Gastroesophageal sphincter (tissue), 4 donors: ENCODE measurements at regions not wholly inside any gene's neighbourhood (a gene's known extent, or its start where the extent isn't known, plus 50 kb on each side); places are given as distances from the start of the nearest gene placed in this dataset.

ENCODE experiments used
- ATAC-seq: fragments of 150-250 bp; one replicate; pipeline ENCODE4 v1.9.1; 2016; ENCODE audit warnings: mild to moderate bottlenecking, moderate library complexity
- H3K27ac ChIP-seq, 4 donors: fragments of 200-600 bp; sonication (generic) in 3 of 4; 1 replicate in 3 of 4; 2 replicates in 1 of 4; pipeline ENCODE4 v1.5.1; 2016 to 2019
- H3K27me3 ChIP-seq: fragments of 200-600 bp; sonication (generic); one replicate; pipeline ENCODE4 v1.5.1; 2019
- H3K36me3 ChIP-seq, 2 donors: fragments of 200-600 bp; sonication (generic); one replicate each; pipeline ENCODE4 v1.5.1; 2019; ENCODE audit warnings: control low read depth in 1 of 2
- H3K4me1 ChIP-seq, 3 donors: fragments of 200-600 bp; sonication (generic); 1 replicate in 2 of 3; 2 replicates in 1 of 3; pipeline ENCODE4 v1.5.1; 2016 to 2019; ENCODE audit warnings: control low read depth in 2 of 3
- H3K4me3 ChIP-seq, 2 donors: fragments of 200-600 bp; sonication (generic); one replicate each; pipeline ENCODE4 v1.5.1; 2019; ENCODE audit warnings: mild to moderate bottlenecking in 1 of 2, moderate library complexity in 1 of 2
- H3K9me3 ChIP-seq, 3 donors: fragments of 200-600 bp; sonication (generic); one replicate each; pipeline ENCODE4 v1.5.1; 2017 to 2019; ENCODE audit warnings: control low read depth in 2 of 3
- EP300 ChIP-seq: sonication (generic); formaldehyde crosslinking; IDR thresholded peaks from one replicate; pipeline ENCODE4 v1.6.1; 2017; ENCODE audit warnings: antibody characterized with exemption, mild to moderate bottlenecking
- POLR2A ChIP-seq, 2 donors: fragments of 450-650 bp; IDR thresholded peaks; one replicate each; pipeline ENCODE4 v1.6.1; 2017; ENCODE audit warnings: antibody characterized with exemption in 2 of 2, mild to moderate bottlenecking in 2 of 2, moderate library complexity in 1 of 2
- POLR2AphosphoS5 ChIP-seq: sonication (generic); formaldehyde crosslinking; IDR thresholded peaks from one replicate; pipeline ENCODE4 v1.6.1; 2017; ENCODE audit warnings: antibody characterized with exemption
- WGBS, 2 donors: methylation state at CpG; one replicate each; pipeline ENCODE4 v1.1.5; 2018; ENCODE audit warnings: low coverage in 1 of 2; 5-methylcytosine and 5-hydroxymethylcytosine counted together
- TF ChIP-seq, protein P1 (sequence below), 4 experiments: fragments of 200-600 bp in 2 of 4; fragments of 450-650 bp in 2 of 4; sonication (generic) in 1 of 4; IDR thresholded peaks; one replicate each; pipeline ENCODE4 v1.5.1; 2017 to 2019; ENCODE audit warnings: antibody characterized with exemption in 4 of 4, mild to moderate bottlenecking in 2 of 4, moderate library complexity in 2 of 4

DNA sequence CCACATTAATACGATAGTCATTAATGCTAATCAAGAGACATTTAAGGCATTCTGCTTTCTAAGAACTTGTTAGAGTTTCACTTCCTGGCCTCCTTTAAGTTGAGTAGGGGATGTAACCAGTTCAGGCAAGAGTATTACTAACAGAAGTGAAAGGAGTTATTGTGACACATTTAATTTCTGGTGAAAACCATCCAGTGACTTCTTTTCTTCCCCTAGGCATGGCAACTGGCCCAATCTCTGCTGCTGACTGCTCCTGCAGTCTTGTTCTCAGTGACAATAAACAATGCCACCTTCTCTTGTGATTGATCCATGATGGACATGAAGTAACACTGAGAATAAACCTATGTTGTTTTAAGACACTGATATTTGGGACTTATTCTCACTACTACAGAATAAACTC lies 130.9 kb upstream of the DEFB112 start:
- no peak overlapping the region for H3K4me3 ChIP-seq
- TF ChIP-seq EP300 (no peak), POLR2A (IDR thresholded peaks at IDR 0.05) (no peak), POLR2AphosphoS5 (no peak)
- TF ChIP-seq, protein P1, sequence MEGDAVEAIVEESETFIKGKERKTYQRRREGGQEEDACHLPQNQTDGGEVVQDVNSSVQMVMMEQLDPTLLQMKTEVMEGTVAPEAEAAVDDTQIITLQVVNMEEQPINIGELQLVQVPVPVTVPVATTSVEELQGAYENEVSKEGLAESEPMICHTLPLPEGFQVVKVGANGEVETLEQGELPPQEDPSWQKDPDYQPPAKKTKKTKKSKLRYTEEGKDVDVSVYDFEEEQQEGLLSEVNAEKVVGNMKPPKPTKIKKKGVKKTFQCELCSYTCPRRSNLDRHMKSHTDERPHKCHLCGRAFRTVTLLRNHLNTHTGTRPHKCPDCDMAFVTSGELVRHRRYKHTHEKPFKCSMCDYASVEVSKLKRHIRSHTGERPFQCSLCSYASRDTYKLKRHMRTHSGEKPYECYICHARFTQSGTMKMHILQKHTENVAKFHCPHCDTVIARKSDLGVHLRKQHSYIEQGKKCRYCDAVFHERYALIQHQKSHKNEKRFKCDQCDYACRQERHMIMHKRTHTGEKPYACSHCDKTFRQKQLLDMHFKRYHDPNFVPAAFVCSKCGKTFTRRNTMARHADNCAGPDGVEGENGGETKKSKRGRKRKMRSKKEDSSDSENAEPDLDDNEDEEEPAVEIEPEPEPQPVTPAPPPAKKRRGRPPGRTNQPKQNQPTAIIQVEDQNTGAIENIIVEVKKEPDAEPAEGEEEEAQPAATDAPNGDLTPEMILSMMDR (IDR thresholded peaks at IDR 0.05), result no peak
- no peaks in the 10 kb centered on the region for H3K36me3 ChIP-seq
- H3K27ac ChIP-seq, result no peak overlapping the region
- ATAC-seq, result no peak
- whole genome bisulfite sequencing, 2 donors, result 78 to 91% methylated on average over 1 of the region's 1 CpG
- H3K27me3 ChIP-seq, result no peaks in the 10 kb centered on the region
- H3K9me3 ChIP-seq, result no peaks in the 10 kb centered on the region
- H3K4me1 ChIP-seq, result no peaks in the 10 kb centered on the region

GRCh38 chr6:50185006-50185405 lies 135.3 kb upstream of the DEFB112 start:
- WGBS, 2 donors, result 16 to 67% methylated on average over 3 of the region's 3 CpGs
- Histone ChIP-seq H3K36me3 (no peaks in the 10 kb centered on the region), H3K27me3 (no peaks in the 10 kb centered on the region), H3K27ac (no peak overlapping the region), H3K9me3 (no peaks in the 10 kb centered on the region), H3K4me3 (no peak overlapping the region), H3K4me1 (no peaks in the 10 kb centered on the region)
- no peak for ATAC-seq
- TF ChIP-seq, protein P1 (IDR thresholded peaks at IDR 0.05), result no peak
- no peak for TF ChIP-seq EP300
- no peak for TF ChIP-seq POLR2A (IDR thresholded peaks at IDR 0.05)
- TF ChIP-seq POLR2AphosphoS5, result no peak

DNA sequence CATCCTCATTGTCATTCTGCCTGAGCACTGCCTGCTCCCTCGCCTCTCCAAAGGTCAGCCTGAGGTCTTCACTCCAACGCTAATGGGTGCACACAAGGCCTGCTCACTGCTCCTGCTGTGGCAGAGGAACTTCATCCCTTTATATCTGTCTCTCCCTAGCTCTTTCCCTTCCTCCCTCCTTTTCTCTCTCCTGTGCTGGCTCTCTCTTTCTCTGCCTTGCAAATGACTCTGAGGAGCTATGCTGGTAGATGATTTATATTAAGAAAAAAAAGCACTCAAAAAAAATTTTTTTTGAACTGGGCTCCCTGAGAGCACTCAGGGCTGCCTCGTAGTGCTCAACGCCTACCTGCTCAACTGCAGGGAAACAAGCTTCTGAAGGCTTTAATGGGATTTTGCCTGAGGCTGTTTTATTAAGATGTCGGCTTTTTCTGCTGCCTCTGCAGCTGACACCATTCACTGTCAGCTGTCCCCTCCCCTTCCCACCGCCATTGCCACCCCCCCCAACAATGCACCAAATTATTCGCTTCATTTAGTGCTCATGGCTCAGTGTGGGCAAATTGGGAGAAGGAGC lies 137.7 kb upstream of the DEFB112 start:
- Histone ChIP-seq H3K9me3 (no peaks in the 10 kb centered on the region), H3K36me3 (no peaks in the 10 kb centered on the region), H3K4me1 (no peaks in the 10 kb centered on the region), H3K4me3 (no peak overlapping the region), H3K27me3 (no peaks in the 10 kb centered on the region), H3K27ac (no peak overlapping the region)
- 40 to 85% methylated on average over 2 to 4 of the region's 7 CpGs for WGBS, 2 donors
- TF ChIP-seq POLR2A (IDR thresholded peaks at IDR 0.05) (no peak), EP300 (no peak), POLR2AphosphoS5 (no peak)
- TF ChIP-seq, protein P1 (IDR thresholded peaks at IDR 0.05), result no peak
- no peak for ATAC-seq

- ATAC-seq, result no peak
- no peaks in the 10 kb centered on the region for H3K27me3 ChIP-seq
- no peak overlapping the region for H3K4me3 ChIP-seq
- TF ChIP-seq EP300 (no peak), POLR2AphosphoS5 (no peak), POLR2A (IDR thresholded peaks at IDR 0.05) (no peak)
- TF ChIP-seq, protein P1 (IDR thresholded peaks at IDR 0.05), result no peak
- no peaks in the 10 kb centered on the region for H3K4me1 ChIP-seq
- WGBS, 2 donors, result 90 to 94% methylated on average over 4 of the region's 4 CpGs
- no peaks in the 10 kb centered on the region for H3K36me3 ChIP-seq
- H3K9me3 ChIP-seq, result no peaks in the 10 kb centered on the region
- H3K27ac ChIP-seq, result no peak overlapping the region
These were observed 148.5 kb upstream of the DEFB112 start for GRCh38 chr6:50198245-50198644.

DNA sequence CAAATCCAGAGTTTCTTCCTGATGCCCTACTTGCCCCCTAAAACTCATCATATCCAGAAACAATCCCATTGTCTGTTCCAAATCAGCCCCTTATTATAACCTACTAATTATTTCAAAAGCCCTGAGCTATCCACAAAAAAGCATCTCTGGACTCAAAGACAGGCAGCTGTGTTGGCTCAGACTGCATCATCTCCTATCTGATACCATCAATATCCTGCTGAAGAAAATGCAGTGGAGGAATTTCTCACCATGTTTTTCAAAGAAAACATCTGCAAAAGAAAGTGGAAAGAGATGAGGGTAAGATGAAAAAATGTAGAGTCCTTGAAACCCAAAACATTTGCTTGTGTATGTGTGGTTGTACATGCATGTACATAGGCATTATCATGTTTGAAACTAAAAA lies 153.0 kb upstream of the DEFB112 start:
- no peaks in the 10 kb centered on the region for H3K36me3 ChIP-seq
- no peaks in the 10 kb centered on the region for H3K27me3 ChIP-seq
- TF ChIP-seq, protein P1 (IDR thresholded peaks at IDR 0.05), result no peak
- TF ChIP-seq POLR2A (IDR thresholded peaks at IDR 0.05), result no peak
- TF ChIP-seq EP300, result no peak
- no peak for TF ChIP-seq POLR2AphosphoS5
- H3K9me3 ChIP-seq, result no peaks in the 10 kb centered on the region
- H3K27ac ChIP-seq, result no peak overlapping the region
- no peak overlapping the region for H3K4me3 ChIP-seq
- no peak for ATAC-seq
- no peaks in the 10 kb centered on the region for H3K4me1 ChIP-seq
